ENCODE measurements at regions not wholly inside any gene's neighbourhood (a gene's known extent, or its start where the extent isn't known, plus 50 kb on each side); places are given as distances from the start of the nearest gene placed in this dataset.

- Mint-ChIP-seq H3K4me3 (ENCODE audit: unreplicated experiment) (no peak overlapping the region), H3K9me3 (ENCODE audit: low read depth) (peaks cover 3% of the 10 kb centered on the region), H3K4me1 (ENCODE audit: low read depth) (no peaks in the 10 kb centered on the region), H3K27ac (ENCODE audit: unreplicated experiment) (no peak overlapping the region), H3K36me3 (ENCODE audit: low read depth) (no peaks in the 10 kb centered on the region), H3K27me3 (ENCODE audit: low read depth) (no peaks in the 10 kb centered on the region)
- DNase-seq (ENCODE audit: low spot score), result no peak
- no peak for TF ChIP-seq CTCF (IDR thresholded peaks at IDR 0.05)
Observed at GRCh38 chr18:44216169-44216568, 464.5 kb upstream of the SETBP1 start.

GRCh38 chr18:44227501-44227900 lies 453.2 kb upstream of the SETBP1 start:
- DNase-seq (ENCODE audit: low spot score), result no peak
- H3K4me1 Mint-ChIP-seq (ENCODE audit: low read depth), result peaks cover 14% of the 10 kb centered on the region
- no peaks in the 10 kb centered on the region for H3K9me3 Mint-ChIP-seq (ENCODE audit: low read depth)
- H3K36me3 Mint-ChIP-seq (ENCODE audit: low read depth), result no peaks in the 10 kb centered on the region
- no peak for TF ChIP-seq CTCF (IDR thresholded peaks at IDR 0.05)
- no peak overlapping the region for H3K27ac Mint-ChIP-seq (ENCODE audit: unreplicated experiment)
- H3K27me3 Mint-ChIP-seq (ENCODE audit: low read depth), result no peaks in the 10 kb centered on the region
- H3K4me3 Mint-ChIP-seq (ENCODE audit: unreplicated experiment), result no peak overlapping the region

- Mint-ChIP-seq H3K4me1 (ENCODE audit: low read depth) (peaks cover 14% of the 10 kb centered on the region), H3K9me3 (ENCODE audit: low read depth) (no peaks in the 10 kb centered on the region), H3K27me3 (ENCODE audit: low read depth) (no peaks in the 10 kb centered on the region), H3K36me3 (ENCODE audit: low read depth) (no peaks in the 10 kb centered on the region), H3K4me3 (ENCODE audit: unreplicated experiment) (no peak overlapping the region), H3K27ac (ENCODE audit: unreplicated experiment) (peak overlapping the region; percentile 53)
- peak; percentile 38 for TF ChIP-seq CTCF (IDR thresholded peaks at IDR 0.05)
- no peak for DNase-seq (ENCODE audit: low spot score)
Observed at GRCh38 chr18:44229693-44230108, 451.0 kb upstream of the SETBP1 start.

GRCh38 chr18:44231936-44232335 lies 448.8 kb upstream of the SETBP1 start:
- Mint-ChIP-seq H3K27me3 (ENCODE audit: low read depth) (no peaks in the 10 kb centered on the region), H3K27ac (ENCODE audit: unreplicated experiment) (no peak overlapping the region), H3K36me3 (ENCODE audit: low read depth) (no peaks in the 10 kb centered on the region), H3K9me3 (ENCODE audit: low read depth) (no peaks in the 10 kb centered on the region), H3K4me3 (ENCODE audit: unreplicated experiment) (no peak overlapping the region), H3K4me1 (ENCODE audit: low read depth) (peaks cover 14% of the 10 kb centered on the region)
- DNase-seq (ENCODE audit: low spot score), result no peak
- no peak for TF ChIP-seq CTCF (IDR thresholded peaks at IDR 0.05)

DNA sequence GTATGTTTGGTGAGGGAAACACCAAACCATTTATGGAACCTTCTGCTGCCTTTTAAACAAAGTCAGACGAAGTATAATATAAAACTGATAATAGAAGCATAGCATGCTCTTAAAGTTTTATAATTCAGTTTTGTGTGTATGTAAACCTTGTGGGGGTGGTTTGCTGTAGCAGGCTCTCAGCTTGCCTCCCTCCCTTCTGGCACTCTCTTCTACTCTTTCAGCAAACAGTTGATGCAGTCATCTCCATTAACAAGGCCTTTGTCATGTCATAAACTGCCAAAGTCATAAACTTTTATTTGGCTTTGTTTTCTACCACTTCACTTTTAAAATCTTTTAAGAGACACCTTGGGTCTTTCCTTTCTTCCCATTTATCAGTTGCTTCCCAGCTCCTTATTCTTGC lies 448.2 kb upstream of the SETBP1 start:
- no peak overlapping the region for H3K4me3 Mint-ChIP-seq (ENCODE audit: unreplicated experiment)
- H3K27ac Mint-ChIP-seq (ENCODE audit: unreplicated experiment), result no peak overlapping the region
- peaks cover 14% of the 10 kb centered on the region for H3K4me1 Mint-ChIP-seq (ENCODE audit: low read depth)
- H3K9me3 Mint-ChIP-seq (ENCODE audit: low read depth), result no peaks in the 10 kb centered on the region
- no peak for DNase-seq (ENCODE audit: low spot score)
- no peak for TF ChIP-seq CTCF (IDR thresholded peaks at IDR 0.05)
- no peaks in the 10 kb centered on the region for H3K36me3 Mint-ChIP-seq (ENCODE audit: low read depth)
- no peaks in the 10 kb centered on the region for H3K27me3 Mint-ChIP-seq (ENCODE audit: low read depth)

Measured in chondrocyte (in vitro differentiated cells).